GM23338 (cell line): ENCODE measurements at regions not wholly inside any gene's neighbourhood (a gene's known extent, or its start where the extent isn't known, plus 50 kb on each side); places are given as distances from the start of the nearest gene placed in this dataset.

Experiments used
- ATAC-seq: fragments of 200-7000 bp; cut with Tn5 transposase; 3 replicates; pipeline ENCODE4 v1.9.1; 2020
- DNase-seq: peaks from one replicate; pipeline ENCODE4 v3.0.0-alpha.2; 2015; ENCODE audit warnings: low spot score
- H2AFZ ChIP-seq: fragments of 200-600 bp; sonication (generic); 2 replicates; pipeline ENCODE4 v1.8.0; 2016; ENCODE audit warnings: antibody characterized with exemption, mild to moderate bottlenecking, moderate library complexity
- H3F3A ChIP-seq: fragments of 200-600 bp; sonication (generic); replicated peaks from 2 replicates; pipeline ENCODE4 v1.8.0; 2017; ENCODE audit warnings: antibody characterized with exemption, mixed run types, low read depth
- H3K27ac ChIP-seq: fragments of 200-600 bp; sonication (generic); 2 replicates; pipeline ENCODE4 v1.6.1; 2016; ENCODE audit warnings: low read depth
- H3K27me3 ChIP-seq: fragments of 200-600 bp; sonication (generic); 2 replicates; pipeline ENCODE4 v1.8.0; 2016; ENCODE audit warnings: mild to moderate bottlenecking, mixed run types, moderate library complexity; ENCODE audit not compliant: insufficient read depth
- H3K36me3 ChIP-seq: fragments of 200-600 bp; sonication (generic); 2 replicates; pipeline ENCODE4 v1.8.0; 2016; ENCODE audit warnings: mild to moderate bottlenecking; ENCODE audit not compliant: insufficient read depth
- H3K4me1 ChIP-seq: fragments of 200-600 bp; sonication (generic); 2 replicates; pipeline ENCODE4 v1.8.0; 2016; ENCODE audit warnings: mild to moderate bottlenecking, moderate library complexity; ENCODE audit not compliant: insufficient read depth
- H3K4me2 ChIP-seq: fragments of 200-600 bp; sonication (generic); 2 replicates; pipeline ENCODE4 v1.7.1; 2017; ENCODE audit warnings: mixed run types
- H3K4me3 ChIP-seq: fragments of 200-600 bp; sonication (generic); 2 replicates; pipeline ENCODE4 v1.6.1; 2016; ENCODE audit warnings: mixed run types
- H3K79me2 ChIP-seq: fragments of 200-600 bp; sonication (generic); replicated peaks from 2 replicates; pipeline ENCODE4 v1.8.0; 2017; ENCODE audit warnings: mild to moderate bottlenecking; ENCODE audit not compliant: insufficient read depth
- H3K9me2 ChIP-seq: fragments of 200-600 bp; sonication (generic); 2 replicates; pipeline ENCODE4 v1.8.0; 2017; ENCODE audit not compliant: insufficient read depth
- H4K20me1 ChIP-seq: fragments of 200-600 bp; sonication (generic); replicated peaks from 2 replicates; pipeline ENCODE4 v1.8.0; 2017; ENCODE audit warnings: mild to moderate bottlenecking; ENCODE audit not compliant: insufficient read depth
- H3K27ac Mint-ChIP-seq: 2 replicates; pipeline ENCODE4 v1.8.0; 2020; ENCODE audit warnings: inconsistent platforms, mild to moderate bottlenecking, moderate library complexity, mixed read lengths
- H3K27me3 Mint-ChIP-seq: 3 replicates; pipeline ENCODE4 v1.8.0; 2022; ENCODE audit warnings: low read depth, mild to moderate bottlenecking, moderate library complexity, mixed read lengths, inconsistent platforms; ENCODE audit not compliant: insufficient read depth, poor library complexity
- H3K36me3 Mint-ChIP-seq: 3 replicates; pipeline ENCODE4 v1.8.0; 2021; ENCODE audit warnings: low read depth, mild to moderate bottlenecking, inconsistent platforms, moderate library complexity, mixed read lengths
- H3K4me1 Mint-ChIP-seq: 3 replicates; pipeline ENCODE4 v1.8.0; 2020; ENCODE audit warnings: mild to moderate bottlenecking, inconsistent platforms, mixed read lengths
- H3K4me3 Mint-ChIP-seq: 3 replicates; pipeline ENCODE4 v1.8.0; 2021; ENCODE audit warnings: moderate library complexity, mild to moderate bottlenecking, inconsistent platforms, mixed read lengths
- H3K9me3 Mint-ChIP-seq: 3 replicates; pipeline ENCODE4 v1.8.0; 2020; ENCODE audit warnings: moderate library complexity, mild to moderate bottlenecking, inconsistent platforms, mixed read lengths
- CREB1 ChIP-seq: fragments of 250-450 bp; sonication (Bioruptor Pico); IDR thresholded peaks from 2 replicates; pipeline ENCODE4 v1.5.0; 2020; ENCODE audit warnings: low read depth, mild to moderate bottlenecking, moderate library complexity
- EZH2phosphoT487 ChIP-seq: fragments of 200-600 bp; sonication (generic); IDR thresholded peaks from one replicate; pipeline ENCODE4 v1.8.1; 2018; ENCODE audit warnings: antibody characterized with exemption; ENCODE audit not compliant: unreplicated experiment
- NANOG ChIP-seq: IDR thresholded peaks from 2 replicates; pipeline ENCODE4 v1.6.1; 2016; ENCODE audit warnings: antibody characterized with exemption, borderline replicate concordance
- POLR2AphosphoS5 ChIP-seq: IDR thresholded peaks from 2 replicates; pipeline ENCODE4 v1.6.1; 2016; ENCODE audit warnings: antibody characterized with exemption, low read depth
- STAT1 ChIP-seq: IDR thresholded peaks from one replicate; pipeline ENCODE4 v1.6.1; 2016; ENCODE audit warnings: antibody characterized with exemption; ENCODE audit not compliant: unreplicated experiment
- TF ChIP-seq, protein P1 (sequence below): fragments of 250-450 bp; sonication (Bioruptor Pico); IDR thresholded peaks from 2 replicates; pipeline ENCODE4 v1.5.0; 2020; ENCODE audit warnings: mild to moderate bottlenecking, moderate library complexity
- TF ChIP-seq, protein P2 (sequence below), 2 experiments: fragments of 200-600 bp in 1 of 2; sonication (generic) in 1 of 2; conservative IDR thresholded peaks; 2 replicates each; pipeline versions ENCODE4 v1.5.1 to v1.6.1; 2016 to 2017; ENCODE audit warnings: antibody characterized with exemption in 2 of 2, low read depth in 2 of 2, mild to moderate bottlenecking in 2 of 2, moderate library complexity in 1 of 2

DNA sequence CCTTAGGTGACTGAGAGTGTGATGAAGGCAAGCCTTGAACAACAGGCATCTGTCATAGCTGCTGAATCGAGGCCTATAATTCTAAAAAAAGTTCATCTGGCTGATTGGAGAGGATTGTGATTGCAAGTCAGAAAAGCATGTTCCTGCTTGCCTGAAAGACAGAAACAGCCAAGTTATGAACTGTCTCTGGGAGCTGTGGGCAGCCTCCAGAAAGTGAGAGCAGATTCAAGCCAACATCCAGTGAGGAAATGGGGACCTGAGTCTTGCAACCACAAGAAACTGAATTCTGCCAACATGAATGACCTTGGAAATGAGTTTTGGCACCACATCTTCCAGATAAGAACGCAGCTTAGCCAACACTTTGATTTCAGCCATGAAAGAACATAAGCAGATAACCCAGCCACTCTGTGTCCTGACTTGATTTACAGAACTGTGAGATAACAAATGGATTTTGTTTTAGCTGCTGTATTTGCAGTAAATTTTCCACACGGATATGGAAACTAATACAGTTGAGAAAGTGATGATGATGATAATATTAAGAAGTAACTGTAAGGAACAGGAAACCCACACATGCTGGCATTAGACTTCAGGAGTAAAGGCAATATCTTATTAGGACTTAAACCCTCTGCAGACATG, 240.3 kb upstream of the NDST3 start (continued):
- TF ChIP-seq, protein P1, sequence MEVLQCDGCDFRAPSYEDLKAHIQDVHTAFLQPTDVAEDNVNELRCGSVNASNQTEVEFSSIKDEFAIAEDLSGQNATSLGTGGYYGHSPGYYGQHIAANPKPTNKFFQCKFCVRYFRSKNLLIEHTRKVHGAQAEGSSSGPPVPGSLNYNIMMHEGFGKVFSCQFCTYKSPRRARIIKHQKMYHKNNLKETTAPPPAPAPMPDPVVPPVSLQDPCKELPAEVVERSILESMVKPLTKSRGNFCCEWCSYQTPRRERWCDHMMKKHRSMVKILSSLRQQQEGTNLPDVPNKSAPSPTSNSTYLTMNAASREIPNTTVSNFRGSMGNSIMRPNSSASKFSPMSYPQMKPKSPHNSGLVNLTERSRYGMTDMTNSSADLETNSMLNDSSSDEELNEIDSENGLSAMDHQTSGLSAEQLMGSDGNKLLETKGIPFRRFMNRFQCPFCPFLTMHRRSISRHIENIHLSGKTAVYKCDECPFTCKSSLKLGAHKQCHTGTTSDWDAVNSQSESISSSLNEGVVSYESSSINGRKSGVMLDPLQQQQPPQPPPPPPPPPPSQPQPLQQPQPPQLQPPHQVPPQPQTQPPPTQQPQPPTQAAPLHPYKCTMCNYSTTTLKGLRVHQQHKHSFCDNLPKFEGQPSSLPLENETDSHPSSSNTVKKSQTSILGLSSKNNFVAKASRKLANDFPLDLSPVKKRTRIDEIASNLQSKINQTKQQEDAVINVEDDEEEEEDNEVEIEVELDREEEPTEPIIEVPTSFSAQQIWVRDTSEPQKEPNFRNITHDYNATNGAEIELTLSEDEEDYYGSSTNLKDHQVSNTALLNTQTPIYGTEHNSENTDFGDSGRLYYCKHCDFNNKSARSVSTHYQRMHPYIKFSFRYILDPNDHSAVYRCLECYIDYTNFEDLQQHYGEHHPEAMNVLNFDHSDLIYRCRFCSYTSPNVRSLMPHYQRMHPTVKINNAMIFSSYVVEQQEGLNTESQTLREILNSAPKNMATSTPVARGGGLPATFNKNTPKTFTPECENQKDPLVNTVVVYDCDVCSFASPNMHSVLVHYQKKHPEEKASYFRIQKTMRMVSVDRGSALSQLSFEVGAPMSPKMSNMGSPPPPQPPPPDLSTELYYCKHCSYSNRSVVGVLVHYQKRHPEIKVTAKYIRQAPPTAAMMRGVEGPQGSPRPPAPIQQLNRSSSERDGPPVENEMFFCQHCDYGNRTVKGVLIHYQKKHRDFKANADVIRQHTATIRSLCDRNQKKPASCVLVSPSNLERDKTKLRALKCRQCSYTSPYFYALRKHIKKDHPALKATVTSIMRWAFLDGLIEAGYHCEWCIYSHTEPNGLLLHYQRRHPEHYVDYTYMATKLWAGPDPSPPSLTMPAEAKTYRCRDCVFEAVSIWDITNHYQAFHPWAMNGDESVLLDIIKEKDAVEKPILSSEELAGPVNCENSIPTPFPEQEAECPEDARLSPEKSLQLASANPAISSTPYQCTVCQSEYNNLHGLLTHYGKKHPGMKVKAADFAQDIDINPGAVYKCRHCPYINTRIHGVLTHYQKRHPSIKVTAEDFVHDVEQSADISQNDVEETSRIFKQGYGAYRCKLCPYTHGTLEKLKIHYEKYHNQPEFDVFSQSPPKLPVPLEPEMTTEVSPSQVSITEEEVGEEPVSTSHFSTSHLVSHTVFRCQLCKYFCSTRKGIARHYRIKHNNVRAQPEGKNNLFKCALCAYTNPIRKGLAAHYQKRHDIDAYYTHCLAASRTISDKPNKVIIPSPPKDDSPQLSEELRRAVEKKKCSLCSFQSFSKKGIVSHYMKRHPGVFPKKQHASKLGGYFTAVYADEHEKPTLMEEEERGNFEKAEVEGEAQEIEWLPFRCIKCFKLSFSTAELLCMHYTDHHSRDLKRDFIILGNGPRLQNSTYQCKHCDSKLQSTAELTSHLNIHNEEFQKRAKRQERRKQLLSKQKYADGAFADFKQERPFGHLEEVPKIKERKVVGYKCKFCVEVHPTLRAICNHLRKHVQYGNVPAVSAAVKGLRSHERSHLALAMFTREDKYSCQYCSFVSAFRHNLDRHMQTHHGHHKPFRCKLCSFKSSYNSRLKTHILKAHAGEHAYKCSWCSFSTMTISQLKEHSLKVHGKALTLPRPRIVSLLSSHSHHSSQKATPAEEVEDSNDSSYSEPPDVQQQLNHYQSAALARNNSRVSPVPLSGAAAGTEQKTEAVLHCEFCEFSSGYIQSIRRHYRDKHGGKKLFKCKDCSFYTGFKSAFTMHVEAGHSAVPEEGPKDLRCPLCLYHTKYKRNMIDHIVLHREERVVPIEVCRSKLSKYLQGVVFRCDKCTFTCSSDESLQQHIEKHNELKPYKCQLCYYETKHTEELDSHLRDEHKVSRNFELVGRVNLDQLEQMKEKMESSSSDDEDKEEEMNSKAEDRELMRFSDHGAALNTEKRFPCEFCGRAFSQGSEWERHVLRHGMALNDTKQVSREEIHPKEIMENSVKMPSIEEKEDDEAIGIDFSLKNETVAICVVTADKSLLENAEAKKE: no peak
- TF ChIP-seq POLR2AphosphoS5: no peak
- TF ChIP-seq EZH2phosphoT487: no peak
- no peak for TF ChIP-seq NANOG
- no peak for TF ChIP-seq CREB1 (CRISPR knock-in tag)
- TF ChIP-seq, protein P2, sequence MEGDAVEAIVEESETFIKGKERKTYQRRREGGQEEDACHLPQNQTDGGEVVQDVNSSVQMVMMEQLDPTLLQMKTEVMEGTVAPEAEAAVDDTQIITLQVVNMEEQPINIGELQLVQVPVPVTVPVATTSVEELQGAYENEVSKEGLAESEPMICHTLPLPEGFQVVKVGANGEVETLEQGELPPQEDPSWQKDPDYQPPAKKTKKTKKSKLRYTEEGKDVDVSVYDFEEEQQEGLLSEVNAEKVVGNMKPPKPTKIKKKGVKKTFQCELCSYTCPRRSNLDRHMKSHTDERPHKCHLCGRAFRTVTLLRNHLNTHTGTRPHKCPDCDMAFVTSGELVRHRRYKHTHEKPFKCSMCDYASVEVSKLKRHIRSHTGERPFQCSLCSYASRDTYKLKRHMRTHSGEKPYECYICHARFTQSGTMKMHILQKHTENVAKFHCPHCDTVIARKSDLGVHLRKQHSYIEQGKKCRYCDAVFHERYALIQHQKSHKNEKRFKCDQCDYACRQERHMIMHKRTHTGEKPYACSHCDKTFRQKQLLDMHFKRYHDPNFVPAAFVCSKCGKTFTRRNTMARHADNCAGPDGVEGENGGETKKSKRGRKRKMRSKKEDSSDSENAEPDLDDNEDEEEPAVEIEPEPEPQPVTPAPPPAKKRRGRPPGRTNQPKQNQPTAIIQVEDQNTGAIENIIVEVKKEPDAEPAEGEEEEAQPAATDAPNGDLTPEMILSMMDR (conservative IDR thresholded peaks at IDR 0.05; ENCODE audit: low read depth in 2 of 2): no peak
- no peak for TF ChIP-seq STAT1

DNA sequence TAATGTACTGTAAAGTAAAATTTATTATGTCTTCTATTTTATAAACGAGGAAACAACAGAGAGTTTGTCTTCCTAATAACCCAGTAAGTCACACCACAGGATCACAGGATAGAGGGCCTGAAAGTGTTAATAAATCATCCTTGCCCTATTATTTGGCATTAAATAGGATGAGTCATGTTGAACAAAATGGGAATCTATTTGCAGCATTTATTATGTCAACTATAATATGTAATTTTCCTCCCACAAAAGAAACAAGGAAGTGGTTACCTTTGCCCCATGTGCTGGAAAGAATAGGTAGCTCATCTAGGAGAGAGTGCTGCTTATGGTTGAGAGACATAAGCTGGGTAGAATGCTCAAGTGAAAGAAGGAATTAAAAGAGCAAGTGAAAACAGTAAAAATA, 237.6 kb upstream of the NDST3 start:
- H3K27me3 Mint-ChIP-seq: no peaks in the 10 kb centered on the region
- Histone ChIP-seq H3K79me2 (no peaks in the 10 kb centered on the region), H3K27me3 (no peaks in the 10 kb centered on the region), H2AFZ (no peak overlapping the region), H3K9me2 (no peaks in the 10 kb centered on the region), H4K20me1 (no peaks in the 10 kb centered on the region), H3K4me3 (no peak overlapping the region), H3K4me2 (no peak overlapping the region), H3K27ac (no peak overlapping the region), H3K36me3 (no peaks in the 10 kb centered on the region), H3F3A (no peaks in the 10 kb centered on the region), H3K4me1 (peaks cover 7% of the 10 kb centered on the region)
- no peak overlapping the region for H3K4me3 Mint-ChIP-seq
- TF ChIP-seq, protein P1: no peak
- DNase-seq (no peak), ATAC-seq (no peak)
- peaks cover 16% of the 10 kb centered on the region for H3K4me1 Mint-ChIP-seq
- no peak overlapping the region for H3K27ac Mint-ChIP-seq
- no peaks in the 10 kb centered on the region for H3K9me3 Mint-ChIP-seq
- H3K36me3 Mint-ChIP-seq: no peaks in the 10 kb centered on the region
